ENCODE measurements at regions not wholly inside any gene's neighbourhood (a gene's known extent, or its start where the extent isn't known, plus 50 kb on each side); places are given as distances from the start of the nearest gene placed in this dataset.

GRCh38 chr10:4264209-4264865 is 479.3 kb upstream of the KLF6 start:
- no peak for DNase-seq (ENCODE audit: low spot score)

GRCh38 chr10:4263601-4263921 is 478.6 kb upstream of the KLF6 start:
- no peak for DNase-seq (ENCODE audit: low spot score)

- no peak for DNase-seq (ENCODE audit: low spot score)
These were observed 478.0 kb upstream of the KLF6 start for GRCh38 chr10:4262870-4263600.

- no peak for DNase-seq (ENCODE audit: low spot score)
These were observed 477.4 kb upstream of the KLF6 start for GRCh38 chr10:4262449-4262848.

- no peak for DNase-seq (ENCODE audit: low spot score)
These were observed 475.6 kb upstream of the KLF6 start for GRCh38 chr10:4260483-4261124.

GRCh38 chr10:4257939-4258465 is 473.0 kb upstream of the KLF6 start:
- no peak for DNase-seq (ENCODE audit: low spot score)

- DNase-seq (ENCODE audit: low spot score) = no peak
These were observed 472.0 kb upstream of the KLF6 start for GRCh38 chr10:4256971-4257370.

- DNase-seq (ENCODE audit: low spot score) = no peak
These were observed 470.7 kb upstream of the KLF6 start for GRCh38 chr10:4255751-4256150.

GRCh38 chr10:4254101-4254994 is 469.3 kb upstream of the KLF6 start:
- DNase-seq (ENCODE audit: low spot score) = peak; percentile 60

GRCh38 chr10:4252701-4253100 is 467.7 kb upstream of the KLF6 start:
- DNase-seq (ENCODE audit: low spot score) = no peak

- no peak for DNase-seq (ENCODE audit: low spot score)
These were observed 465.5 kb upstream of the KLF6 start for GRCh38 chr10:4250587-4250887.

GRCh38 chr10:4249841-4250586 is 465.0 kb upstream of the KLF6 start:
- DNase-seq (ENCODE audit: low spot score) = no peak

GRCh38 chr10:4247379-4247778 is 462.4 kb upstream of the KLF6 start:
- DNase-seq (ENCODE audit: low spot score) = no peak

- peak; percentile 30 for DNase-seq (ENCODE audit: low spot score)
These were observed 461.9 kb upstream of the KLF6 start for GRCh38 chr10:4246881-4247358.

- DNase-seq (ENCODE audit: low spot score) = peak; percentile 71
These were observed 458.6 kb upstream of the KLF6 start for GRCh38 chr10:4243651-4244050.

- DNase-seq (ENCODE audit: low spot score) = no peak
These were observed 458.2 kb upstream of the KLF6 start for GRCh38 chr10:4243169-4243568.

- peak; percentile 55 for DNase-seq (ENCODE audit: low spot score)
These were observed 457.6 kb upstream of the KLF6 start for GRCh38 chr10:4242561-4243035.

GRCh38 chr10:4241724-4242345 is 456.8 kb upstream of the KLF6 start:
- DNase-seq (ENCODE audit: low spot score) = peak; percentile 71

GRCh38 chr10:4240608-4241197 is 455.7 kb upstream of the KLF6 start:
- DNase-seq (ENCODE audit: low spot score) = no peak

GRCh38 chr10:4239186-4239585 is 454.2 kb upstream of the KLF6 start:
- no peak for DNase-seq (ENCODE audit: low spot score)

All from H4 (cell line).